HL-60 (cell line): ENCODE measurements at regions not wholly inside any gene's neighbourhood (a gene's known extent, or its start where the extent isn't known, plus 50 kb on each side); places are given as distances from the start of the nearest gene placed in this dataset.
"Not testable (repeated sequence)": the region's sequence is repeated elsewhere in the genome, so short reads cannot be mapped to it uniquely, and the experiment has no call there.

Source experiments
- POLR2AphosphoS5 ChIP-seq: IDR thresholded peaks from 2 replicates; pipeline ENCODE4 v1.6.1; 2012; ENCODE audit warnings: low read depth
- TF ChIP-seq, protein P1 (sequence below): IDR thresholded peaks from one replicate; pipeline ENCODE4 v1.5.1; 2011; ENCODE audit warnings: low read length, control low read depth, inconsistent platforms; ENCODE audit not compliant: insufficient read depth
- TF ChIP-seq, protein P2 (sequence below): IDR thresholded peaks from 2 replicates; pipeline ENCODE4 v1.6.1; 2012; ENCODE audit warnings: low read depth; ENCODE audit not compliant: insufficient replicate concordance

DNA sequence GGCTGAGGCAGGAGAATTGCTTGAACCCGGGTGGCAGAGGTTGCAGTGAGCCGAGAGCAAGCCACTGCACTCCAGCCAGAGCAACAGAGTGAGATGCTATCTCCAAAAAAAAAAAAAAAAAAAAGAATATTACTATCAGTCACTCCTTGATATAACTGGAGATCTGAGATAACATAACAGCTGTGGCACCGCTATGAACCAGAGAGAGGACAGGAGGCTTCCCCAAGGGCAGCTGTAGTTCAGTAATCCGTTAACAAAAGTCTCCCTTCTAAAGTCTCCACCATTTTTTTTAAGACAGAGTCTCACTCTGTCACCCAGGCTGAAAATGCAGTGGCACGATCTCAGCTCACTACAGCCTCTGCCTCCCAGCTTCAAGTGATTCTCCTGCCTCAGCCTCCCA is 120.5 kb downstream of the SEPTIN7 start:
- TF ChIP-seq, protein P1, sequence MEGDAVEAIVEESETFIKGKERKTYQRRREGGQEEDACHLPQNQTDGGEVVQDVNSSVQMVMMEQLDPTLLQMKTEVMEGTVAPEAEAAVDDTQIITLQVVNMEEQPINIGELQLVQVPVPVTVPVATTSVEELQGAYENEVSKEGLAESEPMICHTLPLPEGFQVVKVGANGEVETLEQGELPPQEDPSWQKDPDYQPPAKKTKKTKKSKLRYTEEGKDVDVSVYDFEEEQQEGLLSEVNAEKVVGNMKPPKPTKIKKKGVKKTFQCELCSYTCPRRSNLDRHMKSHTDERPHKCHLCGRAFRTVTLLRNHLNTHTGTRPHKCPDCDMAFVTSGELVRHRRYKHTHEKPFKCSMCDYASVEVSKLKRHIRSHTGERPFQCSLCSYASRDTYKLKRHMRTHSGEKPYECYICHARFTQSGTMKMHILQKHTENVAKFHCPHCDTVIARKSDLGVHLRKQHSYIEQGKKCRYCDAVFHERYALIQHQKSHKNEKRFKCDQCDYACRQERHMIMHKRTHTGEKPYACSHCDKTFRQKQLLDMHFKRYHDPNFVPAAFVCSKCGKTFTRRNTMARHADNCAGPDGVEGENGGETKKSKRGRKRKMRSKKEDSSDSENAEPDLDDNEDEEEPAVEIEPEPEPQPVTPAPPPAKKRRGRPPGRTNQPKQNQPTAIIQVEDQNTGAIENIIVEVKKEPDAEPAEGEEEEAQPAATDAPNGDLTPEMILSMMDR, result not testable (repeated sequence)
- TF ChIP-seq, protein P2, sequence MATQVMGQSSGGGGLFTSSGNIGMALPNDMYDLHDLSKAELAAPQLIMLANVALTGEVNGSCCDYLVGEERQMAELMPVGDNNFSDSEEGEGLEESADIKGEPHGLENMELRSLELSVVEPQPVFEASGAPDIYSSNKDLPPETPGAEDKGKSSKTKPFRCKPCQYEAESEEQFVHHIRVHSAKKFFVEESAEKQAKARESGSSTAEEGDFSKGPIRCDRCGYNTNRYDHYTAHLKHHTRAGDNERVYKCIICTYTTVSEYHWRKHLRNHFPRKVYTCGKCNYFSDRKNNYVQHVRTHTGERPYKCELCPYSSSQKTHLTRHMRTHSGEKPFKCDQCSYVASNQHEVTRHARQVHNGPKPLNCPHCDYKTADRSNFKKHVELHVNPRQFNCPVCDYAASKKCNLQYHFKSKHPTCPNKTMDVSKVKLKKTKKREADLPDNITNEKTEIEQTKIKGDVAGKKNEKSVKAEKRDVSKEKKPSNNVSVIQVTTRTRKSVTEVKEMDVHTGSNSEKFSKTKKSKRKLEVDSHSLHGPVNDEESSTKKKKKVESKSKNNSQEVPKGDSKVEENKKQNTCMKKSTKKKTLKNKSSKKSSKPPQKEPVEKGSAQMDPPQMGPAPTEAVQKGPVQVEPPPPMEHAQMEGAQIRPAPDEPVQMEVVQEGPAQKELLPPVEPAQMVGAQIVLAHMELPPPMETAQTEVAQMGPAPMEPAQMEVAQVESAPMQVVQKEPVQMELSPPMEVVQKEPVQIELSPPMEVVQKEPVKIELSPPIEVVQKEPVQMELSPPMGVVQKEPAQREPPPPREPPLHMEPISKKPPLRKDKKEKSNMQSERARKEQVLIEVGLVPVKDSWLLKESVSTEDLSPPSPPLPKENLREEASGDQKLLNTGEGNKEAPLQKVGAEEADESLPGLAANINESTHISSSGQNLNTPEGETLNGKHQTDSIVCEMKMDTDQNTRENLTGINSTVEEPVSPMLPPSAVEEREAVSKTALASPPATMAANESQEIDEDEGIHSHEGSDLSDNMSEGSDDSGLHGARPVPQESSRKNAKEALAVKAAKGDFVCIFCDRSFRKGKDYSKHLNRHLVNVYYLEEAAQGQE, result not testable (repeated sequence)
- not testable (repeated sequence) for TF ChIP-seq POLR2AphosphoS5
